Loucy (cell line): ENCODE measurements at regions not wholly inside any gene's neighbourhood (a gene's known extent, or its start where the extent isn't known, plus 50 kb on each side); places are given as distances from the start of the nearest gene placed in this dataset.
"Not testable (repeated sequence)": the region's sequence is repeated elsewhere in the genome, so short reads cannot be mapped to it uniquely, and the experiment has no call there.

Source experiments
- CTCF ChIP-seq: fragments of 200-600 bp; sonication (generic); conservative IDR thresholded peaks from 2 replicates; pipeline ENCODE4 v1.5.1; 2014; ENCODE audit warnings: mild to moderate bottlenecking, antibody characterized with exemption, low read length
- EZH2phosphoT487 ChIP-seq: fragments of 200-600 bp; IDR thresholded peaks from 2 replicates; pipeline ENCODE4 v1.6.1; 2018; ENCODE audit warnings: antibody characterized with exemption, mild to moderate bottlenecking, moderate library complexity, borderline replicate concordance

- TF ChIP-seq CTCF, EZH2phosphoT487: not testable (repeated sequence)
Measured at GRCh38 chr18:46200178-46201055, 96.2 kb downstream of the HAUS1 start.
